OCI-LY3 (cell line): ENCODE measurements at regions not wholly inside any gene's neighbourhood (a gene's known extent, or its start where the extent isn't known, plus 50 kb on each side); places are given as distances from the start of the nearest gene placed in this dataset.

ENCODE experiments used
- CTCF ChIP-seq: fragments of 200-600, 300-600 bp; sonication (generic); IDR thresholded peaks from 2 replicates; pipeline ENCODE4 v1.5.1; 2014; ENCODE audit warnings: antibody characterized with exemption, low read length, low read depth
- EZH2phosphoT487 ChIP-seq: fragments of 200-600 bp; shearing (Covaris generic); IDR thresholded peaks from 2 replicates; pipeline ENCODE4 v1.6.1; 2018; ENCODE audit warnings: antibody characterized with exemption, mixed run types, low read depth

GRCh38 chr17:21508211-21508610 lies 132.1 kb downstream of the KCNJ12 start:
- TF ChIP-seq CTCF (no peak), EZH2phosphoT487 (no peak)
